SK-N-MC (cell line): ENCODE measurements at regions not wholly inside any gene's neighbourhood (a gene's known extent, or its start where the extent isn't known, plus 50 kb on each side); places are given as distances from the start of the nearest gene placed in this dataset.
"Not testable (repeated sequence)": the region's sequence is repeated elsewhere in the genome, so short reads cannot be mapped to it uniquely, and the experiment has no call there.

Experiments used
- DNase-seq: peaks from one replicate; pipeline ENCODE4 v3.0.0-alpha.2; 2011; ENCODE audit warnings: low read depth, low spot score
- H3K27ac ChIP-seq: fragments of 200-600 bp; sonication (generic); 2 replicates; pipeline ENCODE4 v1.5.1; 2016; ENCODE audit warnings: mixed run types
- H3K36me3 ChIP-seq: fragments of 200-600 bp; sonication (generic); 2 replicates; pipeline ENCODE4 v1.6.1; 2017; ENCODE audit warnings: antibody characterized with exemption, low read length, mixed read lengths; ENCODE audit not compliant: insufficient read depth
- H3K4me3 ChIP-seq: fragments of 200-600 bp; sonication (generic); 2 replicates; pipeline ENCODE4 v1.5.1; 2016
- H3K9ac ChIP-seq: fragments of 200-600 bp; sonication (generic); 2 replicates; pipeline ENCODE4 v1.8.0; 2017; ENCODE audit warnings: mixed run types, mixed read lengths; ENCODE audit not compliant: insufficient read length
- H3K9me3 ChIP-seq: fragments of 200-600 bp; sonication (generic); 2 replicates; pipeline ENCODE4 v1.6.1; 2017; ENCODE audit warnings: low read depth, mild to moderate bottlenecking, antibody characterized with exemption, low read length, moderate library complexity, mixed read lengths
- EZH2 ChIP-seq: fragments of 200-600 bp; sonication (generic); IDR thresholded peaks from one replicate; pipeline ENCODE4 v1.6.1; 2017; ENCODE audit warnings: antibody characterized with exemption
- FOXP2 ChIP-seq: optimal IDR thresholded peaks from 2 replicates; pipeline ENCODE3; 2011; ENCODE audit warnings: mild to moderate bottlenecking, moderate library complexity; ENCODE audit not compliant: insufficient read depth; ENCODE audit errors: extremely low read length, control extremely low read depth
- POLR2AphosphoS5 ChIP-seq: IDR thresholded peaks from 2 replicates; pipeline ENCODE4 v1.6.1; 2012; ENCODE audit warnings: mild to moderate bottlenecking, low read depth, low read length, borderline replicate concordance

GRCh38 chr2:132274000-132274399 is 112.2 kb upstream of the ANKRD30BL start:
- Histone ChIP-seq H3K27ac (no peak overlapping the region), H3K9me3 (no peaks in the 10 kb centered on the region), H3K36me3 (no peaks in the 10 kb centered on the region), H3K4me3 (no peak overlapping the region), H3K9ac (no peak overlapping the region)
- no peak for DNase-seq
- TF ChIP-seq POLR2AphosphoS5 (no peak), FOXP2 (no peak), EZH2 (no peak)

GRCh38 chr2:132275396-132275795 is 113.6 kb upstream of the ANKRD30BL start:
- DNase-seq, result no peak
- Histone ChIP-seq H3K36me3 (no peaks in the 10 kb centered on the region), H3K9me3 (0 out of 2 replicates have a peak, but pooled peaks cover 2% of the 10 kb centered on the region), H3K9ac (no peak overlapping the region), H3K4me3 (no peak overlapping the region), H3K27ac (peak overlapping the region; percentile 70; the same call in 1 of the 2 replicates)
- no peak for TF ChIP-seq FOXP2
- no peak for TF ChIP-seq POLR2AphosphoS5
- no peak for TF ChIP-seq EZH2

GRCh38 chr2:132276571-132276981 is 114.8 kb upstream of the ANKRD30BL start:
- H3K36me3 ChIP-seq, result no peaks in the 10 kb centered on the region
- H3K9ac ChIP-seq, result peak overlapping the region; percentile 32
- peak overlapping the region; percentile 95 for H3K27ac ChIP-seq
- H3K4me3 ChIP-seq, result no peak overlapping the region
- no peak for DNase-seq
- 0 out of 2 replicates have a peak, but pooled peaks cover 2% of the 10 kb centered on the region for H3K9me3 ChIP-seq
- TF ChIP-seq EZH2 (no peak), FOXP2 (no peak), POLR2AphosphoS5 (no peak)

- TF ChIP-seq POLR2AphosphoS5 (no peak), EZH2 (no peak), FOXP2 (no peak)
- no peaks in the 10 kb centered on the region for H3K36me3 ChIP-seq
- peak overlapping the region; percentile 95 for H3K27ac ChIP-seq
- no peak overlapping the region for H3K4me3 ChIP-seq
- H3K9me3 ChIP-seq, result 0 out of 2 replicates have a peak, but pooled peaks cover 2% of the 10 kb centered on the region
- H3K9ac ChIP-seq, result peak overlapping the region; percentile 4
- DNase-seq, result no peak
Observed at GRCh38 chr2:132278267-132278666, 116.5 kb upstream of the ANKRD30BL start.

DNA sequence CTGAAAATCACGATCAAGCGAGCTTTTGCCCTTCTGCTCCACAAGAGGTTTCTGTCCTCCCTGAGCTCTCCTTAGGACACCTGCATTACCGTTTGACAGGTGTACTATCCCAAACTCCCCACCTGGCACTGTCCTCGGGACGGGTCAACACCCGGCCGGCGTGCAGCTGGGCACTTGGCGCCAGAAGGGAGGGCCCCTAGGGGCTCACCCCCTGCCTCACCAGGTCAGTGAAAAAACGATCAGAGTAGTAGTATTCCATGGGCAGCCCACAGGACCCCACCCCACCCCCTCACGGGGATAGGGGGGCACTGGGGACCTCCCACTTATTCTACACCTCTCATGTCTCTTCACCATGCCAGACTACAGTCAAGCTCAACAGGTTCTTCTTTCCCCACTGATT is 117.6 kb upstream of the ANKRD30BL start:
- Histone ChIP-seq H3K27ac (no peak overlapping the region), H3K9me3 (0 out of 2 replicates have a peak, but pooled peaks cover 2% of the 10 kb centered on the region), H3K9ac (no peak overlapping the region), H3K4me3 (no peak overlapping the region), H3K36me3 (no peaks in the 10 kb centered on the region)
- no peak for TF ChIP-seq EZH2
- TF ChIP-seq POLR2AphosphoS5, result no peak
- TF ChIP-seq FOXP2, result no peak
- DNase-seq, result no peak

GRCh38 chr2:132279930-132280615 is 118.3 kb upstream of the ANKRD30BL start:
- TF ChIP-seq POLR2AphosphoS5 (no peak), EZH2 (no peak), FOXP2 (no peak)
- H3K27ac ChIP-seq, result no peak overlapping the region
- H3K9me3 ChIP-seq, result 0 out of 2 replicates have a peak, but pooled peaks cover 2% of the 10 kb centered on the region
- DNase-seq, result no peak
- H3K36me3 ChIP-seq, result no peaks in the 10 kb centered on the region
- no peak overlapping the region for H3K9ac ChIP-seq
- no peak overlapping the region for H3K4me3 ChIP-seq

DNA sequence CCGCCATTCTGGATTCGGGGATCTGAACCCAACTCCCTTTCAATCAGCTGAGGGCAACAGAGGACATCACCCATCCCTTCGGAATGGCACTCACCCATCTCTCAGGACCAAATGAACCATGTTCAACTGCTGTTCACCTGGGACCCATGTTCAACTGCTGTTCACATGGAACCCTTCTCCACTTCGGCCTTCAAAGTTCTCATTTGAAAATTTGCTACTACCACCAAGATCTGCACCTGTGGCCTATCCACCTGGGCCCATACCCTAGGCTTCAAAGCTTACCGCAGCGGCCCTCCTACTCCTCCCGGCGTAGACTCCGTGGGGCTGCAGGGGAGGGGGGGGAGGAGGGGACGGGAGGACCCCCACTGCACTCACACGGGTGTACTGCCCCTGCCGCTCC is 119.2 kb upstream of the ANKRD30BL start:
- DNase-seq, result no peak

GRCh38 chr2:132282104-132282503 is 120.4 kb upstream of the ANKRD30BL start:
- H3K36me3 ChIP-seq, H3K9me3 ChIP-seq, H3K27ac ChIP-seq, H3K9ac ChIP-seq, DNase-seq, H3K4me3 ChIP-seq: not testable (repeated sequence)

More for the DNA sequence above, 119.2 kb upstream of the ANKRD30BL start:
- Histone ChIP-seq H3K36me3 (no peaks in the 10 kb centered on the region), H3K4me3 (no peak overlapping the region), H3K27ac (no peak overlapping the region), H3K9me3 (0 out of 2 replicates have a peak, but pooled peaks cover 2% of the 10 kb centered on the region), H3K9ac (no peak overlapping the region)
- TF ChIP-seq POLR2AphosphoS5 (no peak), EZH2 (no peak)

- TF ChIP-seq FOXP2 (no peak), EZH2 (no peak)
- Histone ChIP-seq H3K9me3 (0 out of 2 replicates have a peak, but pooled peaks cover 2% of the 10 kb centered on the region), H3K4me3 (no peak overlapping the region), H3K36me3 (no peaks in the 10 kb centered on the region), H3K9ac (no peak overlapping the region), H3K27ac (no peak overlapping the region)
- no peak for DNase-seq
Observed at GRCh38 chr2:132282911-132283310, 121.2 kb upstream of the ANKRD30BL start.

DNA sequence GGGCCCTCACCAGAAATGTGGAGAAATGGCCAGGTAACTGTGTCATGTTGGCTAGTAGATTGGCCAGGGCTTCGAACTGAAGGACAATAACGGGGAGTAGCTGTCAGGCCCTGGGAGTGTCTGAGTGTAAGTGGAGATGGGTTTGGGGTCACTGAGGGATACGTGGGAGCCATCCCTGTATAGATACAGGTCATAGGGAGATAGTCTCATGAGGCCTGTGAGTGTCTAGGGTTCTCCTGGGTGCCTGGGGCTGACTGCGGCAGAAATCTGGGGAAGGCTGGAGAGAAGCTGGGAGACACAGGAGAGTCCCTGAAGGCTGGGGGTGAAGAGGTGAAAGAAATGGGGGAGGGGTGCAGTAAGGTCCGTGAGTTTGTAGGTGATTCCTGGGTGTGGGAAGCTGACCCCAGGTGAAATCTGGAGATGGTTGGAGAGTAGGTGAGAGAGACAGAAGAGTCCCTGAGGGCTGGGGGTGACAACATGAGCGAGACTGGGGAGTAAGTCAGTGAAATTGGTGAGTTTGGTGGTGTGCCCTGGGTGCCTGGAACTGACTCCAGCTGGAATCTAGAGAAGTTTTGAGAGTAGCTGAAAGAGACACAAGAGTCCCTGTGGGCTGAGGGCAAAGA is 124.6 kb upstream of the ANKRD30BL start:
- not testable (repeated sequence) for H3K9me3 ChIP-seq, H3K36me3 ChIP-seq, DNase-seq
- Histone ChIP-seq H3K4me3 (peak overlapping the region; percentile 56), H3K27ac (peak overlapping the region; percentile 75; the same call in 1 of the 2 replicates), H3K9ac (peak overlapping the region; percentile 32)

DNA sequence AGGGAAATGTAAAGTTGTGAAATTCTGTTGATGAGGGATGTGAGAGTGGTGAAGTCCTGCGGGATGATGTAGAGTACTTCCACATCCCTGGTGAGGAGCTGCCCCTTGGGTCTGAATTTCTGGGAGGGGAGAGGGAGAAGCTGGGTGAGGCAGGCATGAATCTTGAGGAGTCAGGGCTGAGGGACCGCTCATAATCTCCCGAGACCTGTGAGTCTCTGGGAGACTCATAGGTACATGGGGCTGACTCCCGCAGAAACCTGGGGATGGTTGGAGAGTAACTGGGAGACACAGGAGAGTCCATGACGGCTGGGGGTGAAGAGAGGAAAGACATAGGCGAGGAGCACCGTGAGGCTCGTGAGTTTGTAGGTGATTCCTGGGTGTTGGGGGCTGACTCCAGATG is 126.2 kb upstream of the ANKRD30BL start:
- H3K36me3 ChIP-seq, DNase-seq, H3K9ac ChIP-seq, H3K4me3 ChIP-seq, H3K9me3 ChIP-seq, H3K27ac ChIP-seq: not testable (repeated sequence)

DNA sequence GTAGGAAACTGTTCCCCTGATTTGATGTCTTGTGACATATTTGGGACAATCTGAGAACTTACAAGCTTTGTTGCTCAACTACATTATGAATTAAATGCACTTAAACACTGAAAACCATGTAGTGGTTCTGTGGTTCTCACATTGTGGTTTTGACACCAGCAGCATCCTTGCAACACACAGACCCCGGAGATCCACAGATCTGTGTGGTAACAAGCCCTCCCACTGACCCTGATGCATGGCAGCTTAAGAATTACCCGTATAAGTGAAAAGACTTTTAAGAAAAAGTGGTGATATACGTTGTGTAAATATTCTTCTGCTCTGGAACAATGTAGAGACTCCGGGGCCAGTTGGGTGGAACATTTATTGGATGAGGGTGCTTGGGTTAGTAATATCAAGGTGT is 127.4 kb upstream of the ANKRD30BL start:
- not testable (repeated sequence) for H3K4me3 ChIP-seq, DNase-seq, H3K9ac ChIP-seq, H3K27ac ChIP-seq, H3K36me3 ChIP-seq, H3K9me3 ChIP-seq

- not testable (repeated sequence) for H3K9me3 ChIP-seq, H3K4me3 ChIP-seq, DNase-seq, H3K27ac ChIP-seq, H3K36me3 ChIP-seq, H3K9ac ChIP-seq
Observed at GRCh38 chr2:132289812-132290211, 126.8 kb upstream of the GPR39 start.
